Stimulated activated memory B cell treated with anti-CD40 and anti-IgM and Interleukin-4, amounts not matched to agents 10 μg/mL and 1 μg/mL and 100 μg/mL, for 72 hours (primary cell): ENCODE measurements at regions not wholly inside any gene's neighbourhood (a gene's known extent, or its start where the extent isn't known, plus 50 kb on each side); places are given as distances from the start of the nearest gene placed in this dataset.

ENCODE experiments used
- ATAC-seq: fragments of 150-1000 bp; cut with Tn5 transposase; 2 replicates; pipeline ENCODE4 v1.10.0; 2021
- H3K27ac Mint-ChIP-seq: one replicate; pipeline ENCODE4 v1.8.0; 2022; ENCODE audit warnings: mild to moderate bottlenecking, mixed read lengths
- H3K27me3 Mint-ChIP-seq: one replicate; pipeline ENCODE4 v1.8.0; 2022; ENCODE audit warnings: mixed read lengths
- H3K36me3 Mint-ChIP-seq: one replicate; pipeline ENCODE4 v1.8.0; 2022; ENCODE audit warnings: mixed read lengths
- H3K4me1 Mint-ChIP-seq: one replicate; pipeline ENCODE4 v1.8.0; 2022; ENCODE audit warnings: mixed read lengths
- H3K4me3 Mint-ChIP-seq: one replicate; pipeline ENCODE4 v1.8.0; 2022; ENCODE audit warnings: mild to moderate bottlenecking, moderate library complexity, mixed read lengths
- H3K9me3 Mint-ChIP-seq: one replicate; pipeline ENCODE4 v1.8.0; 2022; ENCODE audit warnings: mixed read lengths

DNA sequence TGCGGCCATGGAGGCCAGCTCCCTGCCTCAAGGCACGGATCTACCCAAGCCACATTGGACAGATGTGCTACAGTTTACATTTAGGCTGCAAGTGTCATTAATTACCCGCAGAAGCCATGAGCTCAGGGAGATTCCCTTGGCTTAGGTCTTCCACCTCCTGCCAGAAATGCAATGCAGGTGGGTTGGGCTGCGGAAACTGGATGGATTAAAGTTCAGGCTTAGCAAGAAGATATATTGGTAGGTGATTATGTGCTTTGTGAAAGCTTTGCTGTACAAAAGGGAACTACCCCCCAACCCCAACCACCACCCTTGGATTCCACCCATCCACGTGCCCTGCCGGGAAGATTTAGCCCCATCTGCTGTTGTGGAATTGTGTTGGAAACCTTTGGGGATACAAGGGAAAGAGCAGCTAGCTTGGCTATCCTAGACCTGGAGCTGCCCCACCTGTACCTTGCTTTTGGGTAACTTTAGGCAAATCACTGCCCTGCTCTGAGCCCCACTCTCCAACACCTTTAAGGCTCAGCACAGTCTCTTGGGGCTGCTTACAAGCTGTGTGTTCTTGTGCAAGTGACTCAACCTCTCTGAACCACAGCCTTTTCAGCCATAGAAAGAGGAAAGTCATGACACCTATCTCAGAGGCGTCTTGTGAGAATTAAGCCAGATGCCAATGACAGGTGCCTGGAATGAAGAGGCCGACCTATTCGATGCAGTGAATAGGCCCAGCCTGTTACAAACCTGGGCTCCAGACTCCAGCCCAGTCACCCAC is 141.6 kb upstream of the GLI2 start:
- Mint-ChIP-seq H3K36me3 (no peaks in the 10 kb centered on the region), H3K4me1 (no peaks in the 10 kb centered on the region), H3K27ac (no peak overlapping the region), H3K9me3 (no peaks in the 10 kb centered on the region), H3K27me3 (peaks cover 27% of the 10 kb centered on the region), H3K4me3 (no peak overlapping the region)
- ATAC-seq = no peak

GRCh38 chr2:120594856-120595685 is 140.6 kb upstream of the GLI2 start:
- Mint-ChIP-seq H3K9me3 (no peaks in the 10 kb centered on the region), H3K4me3 (no peak overlapping the region), H3K27me3 (peaks cover 22% of the 10 kb centered on the region), H3K36me3 (no peaks in the 10 kb centered on the region), H3K4me1 (no peaks in the 10 kb centered on the region), H3K27ac (no peak overlapping the region)
- ATAC-seq = no peak

GRCh38 chr2:120595739-120596138 is 139.9 kb upstream of the GLI2 start:
- Mint-ChIP-seq H3K4me3 (no peak overlapping the region), H3K9me3 (no peaks in the 10 kb centered on the region), H3K27ac (no peak overlapping the region), H3K4me1 (no peaks in the 10 kb centered on the region), H3K36me3 (no peaks in the 10 kb centered on the region), H3K27me3 (peaks cover 18% of the 10 kb centered on the region)
- ATAC-seq = no peak

DNA sequence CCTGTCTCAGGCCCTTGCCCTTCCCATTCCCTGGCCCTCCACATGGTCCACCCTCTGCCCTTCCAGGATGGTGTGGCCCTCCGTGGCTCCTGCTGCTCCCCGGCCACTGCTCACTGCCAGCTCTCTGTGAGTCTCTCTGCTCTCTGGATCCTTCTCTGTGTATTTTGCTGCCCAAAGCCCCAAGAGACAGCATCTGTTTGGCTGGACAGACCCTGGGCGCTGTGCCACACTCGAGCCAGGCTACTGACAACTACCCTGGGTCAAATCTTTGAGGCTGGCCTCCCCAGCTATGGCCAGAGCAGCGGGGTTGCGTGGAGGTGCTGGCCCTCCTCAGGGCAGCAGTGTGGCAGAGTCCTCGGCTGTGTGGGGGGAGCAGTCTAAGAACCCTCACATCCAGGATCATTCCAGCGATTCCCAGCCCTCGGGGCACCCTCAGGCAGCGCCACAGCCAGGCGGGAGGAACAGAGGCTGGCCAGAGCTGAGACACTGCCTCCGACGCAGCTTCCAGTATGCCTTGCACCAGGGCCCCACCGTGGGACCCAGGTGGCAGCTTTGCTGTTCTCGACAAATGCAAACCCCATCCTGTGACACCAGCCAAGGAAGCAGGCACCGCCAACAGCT is 139.4 kb upstream of the GLI2 start:
- Mint-ChIP-seq H3K4me1 (no peaks in the 10 kb centered on the region), H3K27me3 (peaks cover 12% of the 10 kb centered on the region)
- ATAC-seq = no peak

DNA sequence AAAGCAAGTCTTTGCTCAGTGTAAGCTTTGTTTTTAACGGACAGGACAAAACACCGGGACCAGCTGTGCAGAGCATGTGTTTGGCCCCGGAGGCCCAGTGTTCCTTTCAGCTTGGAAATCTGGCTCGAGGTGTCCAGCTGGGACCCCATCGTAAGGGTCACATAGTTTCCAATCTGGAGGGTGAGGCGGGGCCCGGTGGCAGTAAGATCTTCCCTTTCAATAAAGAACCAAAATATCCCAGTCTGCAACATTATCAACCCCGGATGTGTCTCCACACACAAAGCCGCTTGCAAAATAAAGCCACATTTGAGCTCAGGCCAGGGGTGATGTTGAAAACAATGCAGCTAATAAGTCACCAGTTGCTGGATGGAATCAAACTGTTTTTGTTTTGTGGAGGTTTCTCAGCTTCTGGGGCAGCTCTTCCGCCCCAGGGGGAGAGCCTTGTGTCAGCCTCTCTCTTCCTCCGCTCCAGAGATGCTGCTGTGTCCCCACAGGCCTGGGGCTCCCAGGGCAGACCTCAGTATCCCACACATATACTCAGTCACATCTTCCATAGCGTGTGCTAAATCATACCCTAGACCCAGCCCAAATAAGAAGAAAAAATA is 138.6 kb upstream of the GLI2 start:
- Mint-ChIP-seq H3K4me1 (no peaks in the 10 kb centered on the region), H3K27ac (no peak overlapping the region), H3K27me3 (peaks cover 4% of the 10 kb centered on the region), H3K36me3 (no peaks in the 10 kb centered on the region), H3K9me3 (no peaks in the 10 kb centered on the region), H3K4me3 (no peak overlapping the region)
- no peak for ATAC-seq

More for the DNA sequence above, 139.4 kb upstream of the GLI2 start:
- no peaks in the 10 kb centered on the region for H3K9me3 Mint-ChIP-seq
- H3K27ac Mint-ChIP-seq = no peak overlapping the region
- H3K36me3 Mint-ChIP-seq = no peaks in the 10 kb centered on the region
- H3K4me3 Mint-ChIP-seq = no peak overlapping the region

DNA sequence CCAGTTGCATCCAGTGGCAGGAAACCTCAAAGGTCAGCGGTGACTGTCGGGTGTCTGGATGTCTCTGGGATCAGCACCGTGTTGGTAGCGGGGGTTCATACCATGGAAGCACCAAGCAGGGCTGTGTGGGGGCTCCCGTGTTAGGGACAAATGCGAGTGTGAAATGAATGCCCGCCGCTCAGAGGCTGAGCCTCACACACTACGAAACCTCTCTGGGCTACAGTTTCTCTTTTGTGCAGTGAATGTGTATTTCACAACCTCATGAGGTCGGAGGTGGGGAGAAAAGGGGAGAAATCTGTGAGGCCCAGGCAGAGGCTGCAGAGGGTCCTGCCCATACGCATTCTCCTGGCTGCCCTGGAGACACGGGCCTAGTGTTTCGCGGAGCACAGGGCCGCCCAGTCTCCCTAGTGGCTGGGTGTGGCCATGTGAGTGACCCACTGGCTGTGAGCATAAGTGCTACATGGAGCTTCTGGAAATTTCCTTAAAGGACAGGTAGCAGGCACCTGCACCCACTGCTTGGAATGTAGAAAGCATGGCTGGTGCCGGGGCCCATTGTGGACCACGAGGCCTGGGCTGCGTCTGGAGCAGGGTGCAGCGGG is 138.0 kb upstream of the GLI2 start:
- Mint-ChIP-seq H3K4me1 (no peaks in the 10 kb centered on the region), H3K4me3 (no peak overlapping the region), H3K9me3 (no peaks in the 10 kb centered on the region), H3K27ac (no peak overlapping the region), H3K27me3 (no peaks in the 10 kb centered on the region), H3K36me3 (no peaks in the 10 kb centered on the region)
- ATAC-seq = no peak

- H3K27me3 Mint-ChIP-seq = no peaks in the 10 kb centered on the region
- H3K36me3 Mint-ChIP-seq = no peaks in the 10 kb centered on the region
- ATAC-seq = no peak
- no peaks in the 10 kb centered on the region for H3K4me1 Mint-ChIP-seq
- H3K4me3 Mint-ChIP-seq = no peak overlapping the region
- H3K27ac Mint-ChIP-seq = no peak overlapping the region
- no peaks in the 10 kb centered on the region for H3K9me3 Mint-ChIP-seq
Measured at GRCh38 chr2:120598416-120598815, 137.3 kb upstream of the GLI2 start.

DNA sequence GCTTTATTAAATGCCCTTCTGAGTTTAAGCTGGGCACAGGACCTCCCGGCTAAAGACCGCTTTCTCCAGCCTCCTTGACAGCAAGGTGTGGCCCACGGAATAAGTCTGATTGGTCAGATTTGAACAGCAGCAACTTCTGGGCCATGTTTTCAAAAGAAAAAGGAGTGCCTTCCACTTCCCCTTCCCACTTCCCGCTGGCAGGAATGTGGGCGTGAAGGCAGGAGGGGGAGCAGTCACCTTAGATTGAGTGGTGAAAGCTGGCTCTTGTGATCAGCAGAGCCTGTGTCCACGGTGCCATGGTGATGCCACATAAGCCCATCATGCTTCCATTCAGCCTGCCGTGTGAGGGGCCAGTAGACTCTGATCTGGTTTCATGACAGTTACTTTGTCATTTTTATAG is 136.6 kb upstream of the GLI2 start:
- Mint-ChIP-seq H3K9me3 (no peaks in the 10 kb centered on the region), H3K27me3 (no peaks in the 10 kb centered on the region), H3K27ac (no peak overlapping the region), H3K4me3 (no peak overlapping the region), H3K4me1 (no peaks in the 10 kb centered on the region), H3K36me3 (no peaks in the 10 kb centered on the region)
- no peak for ATAC-seq

- no peak for ATAC-seq
- no peak overlapping the region for H3K27ac Mint-ChIP-seq
- H3K36me3 Mint-ChIP-seq = no peaks in the 10 kb centered on the region
- no peaks in the 10 kb centered on the region for H3K4me1 Mint-ChIP-seq
- no peaks in the 10 kb centered on the region for H3K9me3 Mint-ChIP-seq
- H3K27me3 Mint-ChIP-seq = no peaks in the 10 kb centered on the region
- no peak overlapping the region for H3K4me3 Mint-ChIP-seq
Measured at GRCh38 chr2:120599656-120600055, 136.0 kb upstream of the GLI2 start.

DNA sequence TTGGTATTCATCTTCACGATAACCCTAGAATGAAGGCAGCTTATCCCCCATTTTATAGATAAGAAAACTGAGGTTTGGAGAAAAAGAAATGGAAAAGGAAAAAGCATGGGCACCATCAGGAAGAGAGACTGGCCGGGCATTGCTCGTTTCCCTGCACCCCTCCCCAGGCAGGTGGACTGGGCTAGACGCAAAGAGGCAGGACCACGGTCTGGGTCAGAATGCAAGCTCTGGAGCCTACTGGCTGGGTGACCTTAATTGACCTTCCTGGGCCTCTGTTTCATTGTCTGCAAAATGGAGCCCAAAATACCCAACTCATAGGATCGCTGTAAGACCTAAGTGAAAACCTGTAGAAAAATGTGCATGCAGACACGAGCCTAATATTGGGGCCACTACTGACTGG is 135.3 kb upstream of the GLI2 start:
- Mint-ChIP-seq H3K27ac (no peak overlapping the region), H3K36me3 (no peaks in the 10 kb centered on the region), H3K27me3 (peaks cover under 1% of the 10 kb centered on the region), H3K4me3 (no peak overlapping the region), H3K9me3 (no peaks in the 10 kb centered on the region), H3K4me1 (no peaks in the 10 kb centered on the region)
- no peak for ATAC-seq

- no peak overlapping the region for H3K27ac Mint-ChIP-seq
- H3K36me3 Mint-ChIP-seq = no peaks in the 10 kb centered on the region
- H3K4me1 Mint-ChIP-seq = no peaks in the 10 kb centered on the region
- no peaks in the 10 kb centered on the region for H3K9me3 Mint-ChIP-seq
- no peak for ATAC-seq
- H3K27me3 Mint-ChIP-seq = peaks cover 5% of the 10 kb centered on the region
- no peak overlapping the region for H3K4me3 Mint-ChIP-seq
Measured at GRCh38 chr2:120600786-120601185, 134.9 kb upstream of the GLI2 start.

DNA sequence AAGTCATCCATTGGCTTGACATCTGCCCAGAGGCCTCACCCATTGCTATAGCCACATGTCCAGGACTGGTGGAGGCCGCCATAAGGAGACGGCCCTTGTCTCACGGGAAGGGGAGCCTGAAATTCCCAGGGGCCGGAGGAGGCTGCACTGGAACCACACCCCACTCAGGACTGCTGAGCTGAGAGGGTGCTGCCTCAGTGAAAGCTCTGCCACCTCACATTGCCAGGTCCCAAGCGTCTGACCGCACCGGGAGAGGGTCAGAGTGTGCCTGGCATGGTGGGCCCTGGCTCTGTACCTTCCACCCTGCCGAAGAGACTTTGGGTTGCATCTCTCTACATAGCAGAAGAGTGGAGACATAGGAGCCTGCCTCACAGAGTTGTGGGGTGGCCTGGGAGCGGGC is 134.1 kb upstream of the GLI2 start:
- H3K36me3 Mint-ChIP-seq = no peaks in the 10 kb centered on the region

DNA sequence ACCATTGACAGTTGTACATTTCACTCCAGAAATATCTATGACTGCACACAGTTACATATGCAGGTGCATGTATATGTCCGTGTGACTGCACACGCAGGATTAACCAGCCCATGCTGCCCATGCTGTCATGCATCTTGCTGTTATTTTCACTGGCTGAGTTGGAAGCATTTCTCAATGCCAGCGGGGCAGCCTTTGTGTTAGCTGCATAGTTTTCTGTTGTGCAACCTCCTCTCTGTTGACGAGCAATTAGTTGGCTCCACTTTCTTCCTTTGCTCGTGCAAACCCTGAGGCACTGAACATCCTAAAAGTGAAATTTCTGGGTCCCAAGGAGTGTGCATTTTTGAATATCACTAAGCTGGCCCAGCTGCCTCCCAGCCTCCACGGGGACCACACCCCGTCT is 133.4 kb upstream of the GLI2 start:
- no peak for ATAC-seq
- H3K36me3 Mint-ChIP-seq = no peaks in the 10 kb centered on the region
- H3K27me3 Mint-ChIP-seq = peaks cover 19% of the 10 kb centered on the region
- no peaks in the 10 kb centered on the region for H3K4me1 Mint-ChIP-seq
- H3K27ac Mint-ChIP-seq = no peak overlapping the region
- H3K9me3 Mint-ChIP-seq = no peaks in the 10 kb centered on the region
- no peak overlapping the region for H3K4me3 Mint-ChIP-seq

More for the DNA sequence above, 134.1 kb upstream of the GLI2 start:
- Mint-ChIP-seq H3K4me1 (no peaks in the 10 kb centered on the region), H3K4me3 (no peak overlapping the region), H3K27ac (no peak overlapping the region), H3K9me3 (no peaks in the 10 kb centered on the region), H3K27me3 (peaks cover 13% of the 10 kb centered on the region)
- ATAC-seq = no peak

DNA sequence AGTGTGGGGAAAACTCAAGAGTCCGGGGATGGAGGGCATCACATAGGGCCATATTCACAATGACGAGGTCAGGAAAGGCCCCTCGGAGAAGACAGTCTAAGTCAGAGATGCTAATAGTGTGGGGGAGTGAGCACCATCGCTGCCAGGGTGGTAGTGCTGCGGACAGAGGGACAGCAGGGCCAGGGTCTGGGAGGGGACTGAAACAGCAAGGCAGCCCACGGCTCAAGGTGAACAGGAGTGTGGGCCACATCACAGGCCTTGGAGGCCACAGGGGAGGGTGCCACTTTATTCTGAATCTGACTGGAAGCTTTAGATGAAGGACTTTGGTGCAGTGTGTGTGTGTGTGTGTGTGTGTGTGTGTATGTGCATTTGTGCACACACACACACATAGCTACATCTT is 130.9 kb upstream of the GLI2 start:
- no peak for ATAC-seq
- Mint-ChIP-seq H3K4me1 (no peaks in the 10 kb centered on the region), H3K27me3 (peaks cover 21% of the 10 kb centered on the region), H3K36me3 (no peaks in the 10 kb centered on the region), H3K9me3 (no peaks in the 10 kb centered on the region), H3K27ac (no peak overlapping the region), H3K4me3 (no peak overlapping the region)
